ENCODE measurements at regions not wholly inside any gene's neighbourhood (a gene's known extent, or its start where the extent isn't known, plus 50 kb on each side); places are given as distances from the start of the nearest gene placed in this dataset.
"Not testable (repeated sequence)": the region's sequence is repeated elsewhere in the genome, so short reads cannot be mapped to it uniquely, and the experiment has no call there.

GRCh38 chr7:17412883-17413282 is 114.4 kb downstream of the AHR start:
- Mint-ChIP-seq H3K4me1 (ENCODE audit: low read depth) (no peaks in the 10 kb centered on the region), H3K4me3 (ENCODE audit: low read depth) (no peak overlapping the region), H3K9me3 (ENCODE audit: low read depth) (no peaks in the 10 kb centered on the region), H3K36me3 (ENCODE audit: insufficient read depth) (no peaks in the 10 kb centered on the region), H3K27me3 (no peaks in the 10 kb centered on the region), H3K27ac (no peak overlapping the region)
- DNase-seq (ENCODE audit: low spot score, unreplicated experiment), result no peak
- no peak for TF ChIP-seq CTCF (IDR thresholded peaks at IDR 0.05; ENCODE audit: unreplicated experiment)

GRCh38 chr7:17415955-17416354 is 117.5 kb downstream of the AHR start:
- Mint-ChIP-seq H3K9me3 (ENCODE audit: low read depth) (no peaks in the 10 kb centered on the region), H3K4me3 (ENCODE audit: low read depth) (no peak overlapping the region), H3K4me1 (ENCODE audit: low read depth) (peaks cover 1% of the 10 kb centered on the region), H3K36me3 (ENCODE audit: insufficient read depth) (no peaks in the 10 kb centered on the region), H3K27me3 (no peaks in the 10 kb centered on the region), H3K27ac (no peak overlapping the region)
- DNase-seq (ENCODE audit: low spot score, unreplicated experiment), result no peak
- no peak for TF ChIP-seq CTCF (IDR thresholded peaks at IDR 0.05; ENCODE audit: unreplicated experiment)

- H3K9me3 Mint-ChIP-seq (ENCODE audit: low read depth); H3K4me3 Mint-ChIP-seq (ENCODE audit: low read depth); H3K4me1 Mint-ChIP-seq (ENCODE audit: low read depth); DNase-seq (ENCODE audit: low spot score, unreplicated experiment); H3K27me3 Mint-ChIP-seq; H3K36me3 Mint-ChIP-seq (ENCODE audit: insufficient read depth); H3K27ac Mint-ChIP-seq: not testable (repeated sequence)
Measured at GRCh38 chr7:17420308-17421015, 122.0 kb downstream of the AHR start.

- Mint-ChIP-seq H3K4me3 (ENCODE audit: low read depth) (no peak overlapping the region), H3K27ac (no peak overlapping the region), H3K27me3 (no peaks in the 10 kb centered on the region), H3K36me3 (ENCODE audit: insufficient read depth) (no peaks in the 10 kb centered on the region), H3K9me3 (ENCODE audit: low read depth) (peaks cover 5% of the 10 kb centered on the region), H3K4me1 (ENCODE audit: low read depth) (peaks cover 1% of the 10 kb centered on the region)
- TF ChIP-seq CTCF (IDR thresholded peaks at IDR 0.05; ENCODE audit: unreplicated experiment), result no peak
- DNase-seq (ENCODE audit: low spot score, unreplicated experiment), result no peak
Measured at GRCh38 chr7:17421941-17422340, 123.5 kb downstream of the AHR start.

- Mint-ChIP-seq H3K4me1 (ENCODE audit: low read depth) (peaks cover 1% of the 10 kb centered on the region), H3K27me3 (no peaks in the 10 kb centered on the region), H3K27ac (no peak overlapping the region), H3K36me3 (ENCODE audit: insufficient read depth) (no peaks in the 10 kb centered on the region), H3K4me3 (ENCODE audit: low read depth) (no peak overlapping the region), H3K9me3 (ENCODE audit: low read depth) (peaks cover 8% of the 10 kb centered on the region)
- TF ChIP-seq CTCF (IDR thresholded peaks at IDR 0.05; ENCODE audit: unreplicated experiment), result no peak
- no peak for DNase-seq (ENCODE audit: low spot score, unreplicated experiment)
Measured at GRCh38 chr7:17422966-17423365, 124.5 kb downstream of the AHR start.

- Mint-ChIP-seq H3K9me3 (ENCODE audit: low read depth) (peaks cover 18% of the 10 kb centered on the region), H3K36me3 (ENCODE audit: insufficient read depth) (peaks cover 2% of the 10 kb centered on the region), H3K4me3 (ENCODE audit: low read depth) (no peak overlapping the region)
Measured at GRCh38 chr7:17427924-17428323, 129.5 kb downstream of the AHR start.

More at GRCh38 chr7:17427924-17428323, 129.5 kb downstream of the AHR start:
- Mint-ChIP-seq H3K27me3 (no peaks in the 10 kb centered on the region), H3K27ac (no peak overlapping the region), H3K4me1 (ENCODE audit: low read depth) (peaks cover 5% of the 10 kb centered on the region)
- no peak for TF ChIP-seq CTCF (IDR thresholded peaks at IDR 0.05; ENCODE audit: unreplicated experiment)
- no peak for DNase-seq (ENCODE audit: low spot score, unreplicated experiment)

All from progenitor cell of endocrine pancreas (in vitro differentiated cells).